ENCODE measurements at regions not wholly inside any gene's neighbourhood (a gene's known extent, or its start where the extent isn't known, plus 50 kb on each side); places are given as distances from the start of the nearest gene placed in this dataset.

GRCh38 chr2:160994141-160995002 is 165.9 kb upstream of the TANK start:
- intact Hi-C loops (cut with micrococcal nuclease; ENCODE audit: unreplicated experiment): loop anchor here (1.0 to 5.0 kb wide), 6 partner anchors 69 to 884 kb away; no protein-coding TSS in a partner anchor
- BruUV-seq (replicated peaks): no TSS peak
- peak; percentile 75 to 83 for TF ChIP-seq CTCF (IDR thresholded peaks at IDR 0.05; ENCODE audit: insufficient read depth in 1 of 2, low read depth in 1 of 2, low read length in 1 of 2, severe bottlenecking in 1 of 2, unreplicated experiment in 1 of 2)
- Mint-ChIP-seq H3K27me3 (ENCODE audit: insufficient read depth, unreplicated experiment) (no peaks in the 10 kb centered on the region), H3K36me3 (ENCODE audit: insufficient read depth, unreplicated experiment) (no peaks in the 10 kb centered on the region), H3K4me3 (ENCODE audit: unreplicated experiment) (peak overlapping the region; percentile 1), H3K4me1 (ENCODE audit: low read depth, unreplicated experiment) (peaks cover 7% of the 10 kb centered on the region), H3K9me3 (ENCODE audit: unreplicated experiment) (no peaks in the 10 kb centered on the region), H3K27ac (ENCODE audit: unreplicated experiment) (no peak overlapping the region)
- Histone ChIP-seq H3K4me3 (ENCODE audit: low read depth, low read length) (no peak overlapping the region), H3K4me1 (0 out of 2 replicates have a peak, but pooled peaks cover 6% of the 10 kb centered on the region), H3K27me3 (replicated peaks; ENCODE audit: control insufficient read depth, insufficient read depth, low read length) (no peaks in the 10 kb centered on the region), H3K9me3 (no peaks in the 10 kb centered on the region), H3K36me3 (ENCODE audit: control insufficient read depth, insufficient read depth, low read length) (no peaks in the 10 kb centered on the region)
- peak; percentile 65 to 79 for DNase-seq
- CTCF ChIA-PET: interaction anchor here (0.5 to 2.8 kb wide), 8 partner anchors 10 to 884 kb away, joined by 3 to 15 read pairs (median 9); no protein-coding TSS in a partner anchor
- POLR2A ChIA-PET: no interaction called here

- H3K4me3 Mint-ChIP-seq (ENCODE audit: unreplicated experiment): no peak overlapping the region
- H3K36me3 ChIP-seq (ENCODE audit: control insufficient read depth, insufficient read depth, low read length): no peaks in the 10 kb centered on the region
- intact Hi-C loops (cut with micrococcal nuclease; ENCODE audit: unreplicated experiment): loop anchor here (5.0 kb wide), 1 partner anchor 271 kb away; no protein-coding TSS in a partner anchor
- no peak overlapping the region for H3K4me3 ChIP-seq (ENCODE audit: low read depth, low read length)
- no peaks in the 10 kb centered on the region for H3K9me3 Mint-ChIP-seq (ENCODE audit: unreplicated experiment)
- no TSS peak for BruUV-seq (replicated peaks)
- no peaks in the 10 kb centered on the region for H3K9me3 ChIP-seq
- ChIA-PET POLR2A (no interaction called here), CTCF (interaction anchor here (0.6 kb wide), 1 partner anchor 67 kb away, joined by 3 read pairs; no protein-coding TSS in a partner anchor)
- no peak overlapping the region for H3K27ac Mint-ChIP-seq (ENCODE audit: unreplicated experiment)
- peaks cover 7% of the 10 kb centered on the region for H3K4me1 Mint-ChIP-seq (ENCODE audit: low read depth, unreplicated experiment)
- no peaks in the 10 kb centered on the region for H3K27me3 ChIP-seq (replicated peaks; ENCODE audit: control insufficient read depth, insufficient read depth, low read length)
- TF ChIP-seq CTCF (IDR thresholded peaks at IDR 0.05; ENCODE audit: insufficient read depth in 1 of 2, low read depth in 1 of 2, low read length in 1 of 2, severe bottlenecking in 1 of 2, unreplicated experiment in 1 of 2): no peak
- DNase-seq: no peak
- 0 out of 2 replicates have a peak, but pooled peaks cover 6% of the 10 kb centered on the region for H3K4me1 ChIP-seq
- H3K36me3 Mint-ChIP-seq (ENCODE audit: insufficient read depth, unreplicated experiment): no peaks in the 10 kb centered on the region
- no peaks in the 10 kb centered on the region for H3K27me3 Mint-ChIP-seq (ENCODE audit: insufficient read depth, unreplicated experiment)
Observed at GRCh38 chr2:160996584-160996983, 163.6 kb upstream of the TANK start.

GRCh38 chr2:161004379-161004778 is 155.8 kb upstream of the TANK start:
- TF ChIP-seq CTCF (IDR thresholded peaks at IDR 0.05; ENCODE audit: insufficient read depth in 1 of 2, low read depth in 1 of 2, low read length in 1 of 2, severe bottlenecking in 1 of 2, unreplicated experiment in 1 of 2): peak; percentile 20 to 37
- no peaks in the 10 kb centered on the region for H3K9me3 ChIP-seq
- Mint-ChIP-seq H3K4me3 (ENCODE audit: unreplicated experiment) (no peak overlapping the region), H3K9me3 (ENCODE audit: unreplicated experiment) (no peaks in the 10 kb centered on the region), H3K27me3 (ENCODE audit: insufficient read depth, unreplicated experiment) (no peaks in the 10 kb centered on the region), H3K27ac (ENCODE audit: unreplicated experiment) (no peak overlapping the region), H3K4me1 (ENCODE audit: low read depth, unreplicated experiment) (no peaks in the 10 kb centered on the region), H3K36me3 (ENCODE audit: insufficient read depth, unreplicated experiment) (no peaks in the 10 kb centered on the region)
- H3K4me3 ChIP-seq (ENCODE audit: low read depth, low read length): no peak overlapping the region
- DNase-seq: no peak
- POLR2A ChIA-PET: no interaction called here
- BruUV-seq (replicated peaks): no TSS peak
- H3K36me3 ChIP-seq (ENCODE audit: control insufficient read depth, insufficient read depth, low read length): no peaks in the 10 kb centered on the region
- no peaks in the 10 kb centered on the region for H3K27me3 ChIP-seq (replicated peaks; ENCODE audit: control insufficient read depth, insufficient read depth, low read length)
- CTCF ChIA-PET: interaction anchor here (0.6 to 1.3 kb wide), 4 partner anchors 8 to 894 kb away, joined by 4 to 5 read pairs (median 4); no protein-coding TSS in a partner anchor
- no peaks in the 10 kb centered on the region for H3K4me1 ChIP-seq
- intact Hi-C loops (cut with micrococcal nuclease; ENCODE audit: unreplicated experiment): loop anchor here (1.0 kb wide), 1 partner anchor 59 kb away; no protein-coding TSS in a partner anchor
